ENCODE measurements at regions not wholly inside any gene's neighbourhood (a gene's known extent, or its start where the extent isn't known, plus 50 kb on each side); places are given as distances from the start of the nearest gene placed in this dataset. TPM values are rescaled to one million over a fixed set of nuclear protein-coding genes. Genes with fewer than 3 reads are reported as not detected.
A peak's percentile ranks its signal among the peaks of the same experiment; 100 is the strongest.

DNA sequence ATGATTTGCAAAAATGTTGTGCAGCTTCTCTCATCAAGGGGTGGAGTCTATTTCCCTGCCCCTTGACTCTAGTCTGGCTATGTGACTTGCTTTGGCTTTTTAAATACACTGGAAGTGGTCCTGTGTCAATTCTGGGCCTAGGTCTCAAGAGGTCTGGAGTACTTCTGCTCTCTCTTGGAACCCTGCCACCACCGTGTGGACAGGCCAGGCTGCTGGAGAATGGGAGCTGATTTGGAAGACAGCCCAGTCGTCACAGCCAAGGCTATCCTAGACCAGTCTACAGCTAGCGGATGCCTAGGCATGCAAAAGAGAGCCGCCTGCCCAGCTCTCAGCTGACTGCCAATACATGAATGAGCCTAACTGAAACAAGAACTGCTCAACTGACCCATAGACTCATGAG lies 56.7 kb upstream of the CLINT1 start:
- DNase-seq (ENCODE audit: low spot score in 2 of 2) = peak; percentile 17 to 38

GRCh38 chr5:157914151-157914788 lies 55.3 kb upstream of the CLINT1 start:
- DNase-seq (ENCODE audit: low spot score in 2 of 2) = no peak
- no peak for FAIRE-seq

More for the DNA sequence above, 56.7 kb upstream of the CLINT1 start:
- no peak for FAIRE-seq

- no peak for DNase-seq (ENCODE audit: low spot score in 2 of 2)
These were observed 54.6 kb upstream of the CLINT1 start for GRCh38 chr5:157913575-157913974.

GRCh38 chr5:157912621-157913325 lies 53.8 kb upstream of the CLINT1 start:
- no peak for FAIRE-seq
- DNase-seq (ENCODE audit: low spot score in 2 of 2) = no peak

More at GRCh38 chr5:157913575-157913974, 54.6 kb upstream of the CLINT1 start:
- FAIRE-seq = no peak

- DNase-seq (ENCODE audit: low spot score in 2 of 2) = no peak
- no peak for FAIRE-seq
These were observed 52.6 kb upstream of the CLINT1 start for GRCh38 chr5:157911568-157911967.

Small RNA genes lying in the stretch of these regions (small RNA-seq; reads per million reads assigned to genes)
- gene AC091979.2 = not detected
- 3.3 reads per million, percentile 89 among the genes with 10 or more reads in this experiment for gene RNU2-48P

Measured in frontal cortex (tissue), 4 donors.